ENCODE measurements at regions not wholly inside any gene's neighbourhood (a gene's known extent, or its start where the extent isn't known, plus 50 kb on each side); places are given as distances from the start of the nearest gene placed in this dataset.

- DNase-seq (ENCODE audit: low spot score): no peak
- no peak for TF ChIP-seq CTCF (IDR thresholded peaks at IDR 0.05; ENCODE audit: borderline replicate concordance, control extremely low read depth, extremely low read depth, insufficient read depth, missing control alignments)
- in situ Hi-C loops (cut with MboI; ENCODE audit: low sequenced_read_pairs, unreplicated experiment): no loop called here
Observed at GRCh38 chr13:57925250-57925649, 293.7 kb downstream of the PCDH17 start.

GRCh38 chr13:57925751-57926150, 294.2 kb downstream of the PCDH17 start:
- no peak for TF ChIP-seq CTCF (IDR thresholded peaks at IDR 0.05; ENCODE audit: borderline replicate concordance, control extremely low read depth, extremely low read depth, insufficient read depth, missing control alignments)
- DNase-seq (ENCODE audit: low spot score): no peak
- in situ Hi-C loops (cut with MboI; ENCODE audit: low sequenced_read_pairs, unreplicated experiment): no loop called here

GRCh38 chr13:57932061-57932460, 300.5 kb downstream of the PCDH17 start:
- TF ChIP-seq CTCF (IDR thresholded peaks at IDR 0.05; ENCODE audit: borderline replicate concordance, control extremely low read depth, extremely low read depth, insufficient read depth, missing control alignments): no peak
- DNase-seq (ENCODE audit: low spot score): no peak
- in situ Hi-C loops (cut with MboI; ENCODE audit: low sequenced_read_pairs, unreplicated experiment): no loop called here

- TF ChIP-seq CTCF (IDR thresholded peaks at IDR 0.05; ENCODE audit: borderline replicate concordance, control extremely low read depth, extremely low read depth, insufficient read depth, missing control alignments): no peak
- DNase-seq (ENCODE audit: low spot score): no peak
- in situ Hi-C loops (cut with MboI; ENCODE audit: low sequenced_read_pairs, unreplicated experiment): no loop called here
Observed at GRCh38 chr13:57933606-57934005, 302.1 kb downstream of the PCDH17 start.

GRCh38 chr13:57935965-57936364, 304.4 kb downstream of the PCDH17 start:
- TF ChIP-seq CTCF (IDR thresholded peaks at IDR 0.05; ENCODE audit: borderline replicate concordance, control extremely low read depth, extremely low read depth, insufficient read depth, missing control alignments): no peak
- DNase-seq (ENCODE audit: low spot score): no peak
- in situ Hi-C loops (cut with MboI; ENCODE audit: low sequenced_read_pairs, unreplicated experiment): no loop called here

- in situ Hi-C loops (cut with MboI; ENCODE audit: low sequenced_read_pairs, unreplicated experiment): no loop called here
- no peak for TF ChIP-seq CTCF (IDR thresholded peaks at IDR 0.05; ENCODE audit: borderline replicate concordance, control extremely low read depth, extremely low read depth, insufficient read depth, missing control alignments)
- DNase-seq (ENCODE audit: low spot score): peak; percentile 1
Observed at GRCh38 chr13:57946361-57946760, 314.8 kb downstream of the PCDH17 start.

- in situ Hi-C loops (cut with MboI; ENCODE audit: low sequenced_read_pairs, unreplicated experiment): no loop called here
Observed at GRCh38 chr13:57948884-57949283, 317.3 kb downstream of the PCDH17 start.

More at GRCh38 chr13:57948884-57949283, 317.3 kb downstream of the PCDH17 start:
- no peak for DNase-seq (ENCODE audit: low spot score)
- TF ChIP-seq CTCF (IDR thresholded peaks at IDR 0.05; ENCODE audit: borderline replicate concordance, control extremely low read depth, extremely low read depth, insufficient read depth, missing control alignments): no peak
